HG03378 (cell line): ENCODE measurements at regions not wholly inside any gene's neighbourhood (a gene's known extent, or its start where the extent isn't known, plus 50 kb on each side); places are given as distances from the start of the nearest gene placed in this dataset.
A peak's percentile ranks its signal among the peaks of the same experiment; 100 is the strongest.

ENCODE experiments used
- ATAC-seq: cut with Tn5 transposase; IDR thresholded peaks from one replicate; pipeline ENCODE4 v1.9.1; 2021; ENCODE audit warnings: mild to moderate bottlenecking, moderate library complexity; ENCODE audit not compliant: unreplicated experiment

- ATAC-seq = no peak
Measured at GRCh38 chr1:221834698-221835513, 93.0 kb upstream of the DUSP10 start.

- ATAC-seq = no peak
Measured at GRCh38 chr1:221832617-221833016, 90.7 kb upstream of the DUSP10 start.

GRCh38 chr1:221832151-221832550 lies 90.3 kb upstream of the DUSP10 start:
- no peak for ATAC-seq

- ATAC-seq = no peak
Measured at GRCh38 chr1:221829327-221830015, 87.6 kb upstream of the DUSP10 start.

- ATAC-seq = no peak
Measured at GRCh38 chr1:221827307-221827642, 85.4 kb upstream of the DUSP10 start.

- ATAC-seq = no peak
Measured at GRCh38 chr1:221824909-221825308, 83.0 kb upstream of the DUSP10 start.

- ATAC-seq = peak; percentile 46
Measured at GRCh38 chr1:221824025-221824424, 82.1 kb upstream of the DUSP10 start.

- ATAC-seq = peak; percentile 21
Measured at GRCh38 chr1:221823561-221823960, 81.7 kb upstream of the DUSP10 start.

- ATAC-seq = peak; percentile 71
Measured at GRCh38 chr1:221823149-221823548, 81.3 kb upstream of the DUSP10 start.

- no peak for ATAC-seq
Measured at GRCh38 chr1:221822591-221822990, 80.7 kb upstream of the DUSP10 start.

GRCh38 chr1:221816899-221817298 lies 75.0 kb upstream of the DUSP10 start:
- ATAC-seq = no peak

GRCh38 chr1:221815660-221816059 lies 73.8 kb upstream of the DUSP10 start:
- ATAC-seq = no peak

- ATAC-seq = no peak
Measured at GRCh38 chr1:221813887-221814286, 72.0 kb upstream of the DUSP10 start.

GRCh38 chr1:221812905-221813597 lies 71.2 kb upstream of the DUSP10 start:
- no peak for ATAC-seq

- no peak for ATAC-seq
Measured at GRCh38 chr1:221812088-221812752, 70.3 kb upstream of the DUSP10 start.

GRCh38 chr1:221810406-221810805 lies 68.5 kb upstream of the DUSP10 start:
- ATAC-seq = no peak

- ATAC-seq = peak; percentile 42
Measured at GRCh38 chr1:221809091-221810029, 67.5 kb upstream of the DUSP10 start.

- ATAC-seq = peak; percentile 43
Measured at GRCh38 chr1:221806984-221807383, 65.1 kb upstream of the DUSP10 start.

- no peak for ATAC-seq
Measured at GRCh38 chr1:221806236-221806635, 64.3 kb upstream of the DUSP10 start.

GRCh38 chr1:221805121-221805520 lies 63.2 kb upstream of the DUSP10 start:
- no peak for ATAC-seq
